Calu3 (cell line): ENCODE measurements at regions not wholly inside any gene's neighbourhood (a gene's known extent, or its start where the extent isn't known, plus 50 kb on each side); places are given as distances from the start of the nearest gene placed in this dataset.

Experiments
- BruUV-seq: library from RNA; stranded (reverse); fragments of 400-500 nt; replicated peaks from 2 replicates; lab custom pipeline; 2021; lab: Mats Ljungman, UMichigan
- CTCF ChIA-PET: fragments of 300-600 bp; sonication (Branson Sonifier 250); formaldehyde crosslinking; loops from one replicate; lab custom pipeline; 2022; ENCODE audit warnings: antibody characterized with exemption; lab: Charles Lee
- DNase-seq: peaks from one replicate; pipeline ENCODE4 v3.0.0; 2022
- H3K27ac Mint-ChIP-seq: one replicate; pipeline ENCODE4 v1.8.0; 2022; ENCODE audit warnings: mixed read lengths; ENCODE audit not compliant: unreplicated experiment
- H3K27me3 Mint-ChIP-seq: one replicate; pipeline ENCODE4 v1.8.0; 2022; ENCODE audit warnings: mixed read lengths; ENCODE audit not compliant: unreplicated experiment
- H3K36me3 Mint-ChIP-seq: one replicate; pipeline ENCODE4 v1.8.0; 2022; ENCODE audit warnings: mild to moderate bottlenecking, moderate library complexity, mixed read lengths; ENCODE audit not compliant: insufficient read depth, unreplicated experiment
- H3K4me1 Mint-ChIP-seq: one replicate; pipeline ENCODE4 v1.8.0; 2022; ENCODE audit warnings: mild to moderate bottlenecking, low read depth, mixed read lengths; ENCODE audit not compliant: unreplicated experiment
- H3K4me3 Mint-ChIP-seq: one replicate; pipeline ENCODE4 v1.8.0; 2022; ENCODE audit warnings: mild to moderate bottlenecking, low read depth, moderate library complexity, mixed read lengths; ENCODE audit not compliant: unreplicated experiment
- H3K9me3 Mint-ChIP-seq: one replicate; pipeline ENCODE4 v1.8.0; 2022; ENCODE audit warnings: low read depth, mixed read lengths; ENCODE audit not compliant: unreplicated experiment
- CTCF ChIP-seq: fragments of 200-600 bp; IDR thresholded peaks from one replicate; pipeline ENCODE4 v1.8.0; 2022; ENCODE audit warnings: antibody characterized with exemption; ENCODE audit not compliant: unreplicated experiment
- intact Hi-C: fragments of 100-400 bp; cut with micrococcal nuclease; formaldehyde crosslinking; loops from one replicate; pipeline ENCODE4 v1.10.0; 2022; ENCODE audit not compliant: unreplicated experiment

DNA sequence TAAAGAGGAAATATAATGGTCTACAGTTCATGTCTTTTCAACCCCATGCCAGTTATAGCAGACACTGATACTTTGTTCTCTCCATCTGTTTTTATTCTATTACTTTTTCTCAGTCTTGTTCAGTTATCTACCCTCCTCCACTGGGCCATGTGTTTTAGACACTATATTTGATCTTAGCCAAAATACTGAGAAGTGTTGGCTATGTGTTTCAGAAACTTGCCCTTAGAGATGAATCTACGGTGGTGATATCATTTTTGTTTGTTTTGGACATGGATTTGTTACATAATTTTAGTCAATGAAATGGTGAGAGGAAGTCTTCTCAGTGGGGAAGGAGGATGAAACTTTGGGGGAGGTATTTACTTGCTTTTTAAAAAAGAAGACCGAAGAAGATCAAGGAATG, 211.5 kb upstream of the DDX53 start:
- no peaks in the 10 kb centered on the region for H3K27me3 Mint-ChIP-seq
- BruUV-seq: no TSS peak

GRCh38 chrX:22795671-22796070, 204.1 kb upstream of the DDX53 start:
- no peaks in the 10 kb centered on the region for H3K4me1 Mint-ChIP-seq
- no peak overlapping the region for H3K27ac Mint-ChIP-seq
- no peak overlapping the region for H3K4me3 Mint-ChIP-seq
- CTCF ChIA-PET: no interaction called here
- TF ChIP-seq CTCF: no peak
- peaks cover 10% of the 10 kb centered on the region for H3K9me3 Mint-ChIP-seq
- intact Hi-C loops: no loop called here
- no peaks in the 10 kb centered on the region for H3K27me3 Mint-ChIP-seq
- H3K36me3 Mint-ChIP-seq: no peaks in the 10 kb centered on the region
- DNase-seq: no peak
- BruUV-seq: no TSS peak

More for the DNA sequence above, 211.5 kb upstream of the DDX53 start:
- Mint-ChIP-seq H3K4me1 (no peaks in the 10 kb centered on the region), H3K9me3 (peaks cover 10% of the 10 kb centered on the region), H3K4me3 (no peak overlapping the region), H3K36me3 (no peaks in the 10 kb centered on the region), H3K27ac (no peak overlapping the region)
- no peak for TF ChIP-seq CTCF
- intact Hi-C loops: no loop called here
- CTCF ChIA-PET: no interaction called here
- no peak for DNase-seq

- Mint-ChIP-seq H3K4me3 (no peak overlapping the region), H3K27me3 (no peaks in the 10 kb centered on the region), H3K9me3 (peaks cover 6% of the 10 kb centered on the region), H3K36me3 (no peaks in the 10 kb centered on the region), H3K4me1 (no peaks in the 10 kb centered on the region), H3K27ac (no peak overlapping the region)
- intact Hi-C loops: no loop called here
- TF ChIP-seq CTCF: no peak
- no peak for DNase-seq
- CTCF ChIA-PET: no interaction called here
- no TSS peak for BruUV-seq
Observed at GRCh38 chrX:22800360-22800759, 199.4 kb upstream of the DDX53 start.

DNA sequence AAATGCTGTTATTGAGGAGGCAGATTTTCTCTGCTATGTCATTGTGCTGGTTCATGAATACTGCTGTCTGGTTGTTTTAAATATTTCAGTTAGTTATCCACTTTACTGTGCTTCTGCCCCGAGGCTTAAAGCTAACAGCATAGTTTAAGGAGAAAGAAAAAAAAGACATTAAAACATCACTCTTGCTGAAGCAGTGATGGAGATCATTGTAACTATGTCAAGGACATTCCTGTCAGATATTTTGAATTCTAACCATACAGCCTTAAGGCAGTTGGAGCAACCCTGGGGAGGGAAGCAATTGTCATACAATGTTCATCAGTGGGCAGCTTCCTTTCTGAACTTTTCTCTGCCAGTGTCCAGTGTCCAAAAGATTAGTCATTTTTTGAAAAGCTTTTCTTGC, 199.0 kb upstream of the DDX53 start:
- Mint-ChIP-seq H3K4me1 (no peaks in the 10 kb centered on the region), H3K27ac (no peak overlapping the region), H3K9me3 (peaks cover 6% of the 10 kb centered on the region), H3K4me3 (no peak overlapping the region), H3K27me3 (no peaks in the 10 kb centered on the region), H3K36me3 (no peaks in the 10 kb centered on the region)
- CTCF ChIA-PET: no interaction called here
- BruUV-seq: no TSS peak
- intact Hi-C loops: no loop called here
- no peak for DNase-seq
- no peak for TF ChIP-seq CTCF
